Uterus (tissue), 2 donors: ENCODE measurements at regions not wholly inside any gene's neighbourhood (a gene's known extent, or its start where the extent isn't known, plus 50 kb on each side); places are given as distances from the start of the nearest gene placed in this dataset.

Experiments
- CTCF ChIP-seq, 4 experiments: fragments of 200-600 bp in 2 of 4; fragments of 450-650 bp in 2 of 4; sonication (generic) in 2 of 4; IDR thresholded peaks; one replicate each; pipeline ENCODE4 v1.5.1; 2016 to 2019; ENCODE audit warnings: antibody characterized with exemption in 4 of 4, mild to moderate bottlenecking in 2 of 4, moderate library complexity in 1 of 4
- POLR2A ChIP-seq, 2 donors: fragments of 450-650 bp; IDR thresholded peaks; one replicate each; pipeline ENCODE4 v1.6.1; 2016; ENCODE audit warnings: antibody characterized with exemption in 2 of 2, mild to moderate bottlenecking in 1 of 2, moderate library complexity in 1 of 2

DNA sequence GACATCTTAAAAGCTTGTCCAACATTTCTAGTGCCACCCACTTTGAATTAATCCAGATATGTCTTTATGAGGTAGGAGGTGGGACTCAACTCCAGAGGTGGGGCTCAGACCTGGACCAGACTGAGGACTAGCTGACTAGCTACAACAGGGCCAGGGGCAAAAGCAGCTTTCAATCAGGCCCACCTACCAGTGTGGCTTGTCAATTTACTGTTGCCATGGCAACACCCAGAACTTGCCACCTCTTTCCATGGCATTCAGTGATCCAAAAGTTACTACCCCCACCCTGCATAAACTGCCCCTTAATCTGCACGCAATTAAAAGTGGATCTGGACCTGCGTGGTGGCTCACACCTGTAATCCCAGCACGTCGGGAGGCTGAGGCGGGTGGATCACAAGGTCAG, 113.2 kb upstream of the KAZN start:
- TF ChIP-seq CTCF (IDR thresholded peaks at IDR 0.05) (no peak), POLR2A (IDR thresholded peaks at IDR 0.05) (no peak)
